LNCaP clone FGC (cell line): ENCODE measurements at regions not wholly inside any gene's neighbourhood (a gene's known extent, or its start where the extent isn't known, plus 50 kb on each side); places are given as distances from the start of the nearest gene placed in this dataset.
A peak's percentile ranks its signal among the peaks of the same experiment; 100 is the strongest.
"Not testable (repeated sequence)": the region's sequence is repeated elsewhere in the genome, so short reads cannot be mapped to it uniquely, and the experiment has no call there.

ENCODE experiments used
- DNase-seq: peaks from one replicate; pipeline ENCODE4 v3.0.0-alpha.2; 2011; ENCODE audit warnings: low read depth
- H3K4me3 ChIP-seq: 2 replicates; pipeline ENCODE4 v1.5.1; 2011; ENCODE audit warnings: mild to moderate bottlenecking, low read depth, low read length, control low read depth

DNA sequence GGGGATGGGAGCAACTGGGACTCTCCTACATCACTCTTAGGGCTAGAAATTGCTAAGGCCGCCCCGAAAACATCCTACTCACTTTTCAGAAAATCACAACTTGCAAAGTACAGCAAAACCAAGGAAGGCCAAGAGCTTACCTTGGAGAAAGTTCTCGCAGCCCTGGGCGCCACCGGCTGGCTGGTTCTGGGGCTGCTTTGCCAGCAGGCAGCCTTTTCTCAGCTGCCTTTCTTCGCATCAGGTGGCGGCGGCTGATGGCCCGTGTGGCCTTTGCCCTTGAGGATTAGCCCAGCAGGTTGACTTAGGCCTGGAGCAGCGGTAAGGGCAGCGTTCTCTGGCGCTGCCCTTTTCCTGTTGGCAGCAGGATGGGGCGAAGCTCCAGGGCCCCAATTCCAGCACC is 77.3 kb upstream of the THOC3 start:
- not testable (repeated sequence) for H3K4me3 ChIP-seq, DNase-seq

DNA sequence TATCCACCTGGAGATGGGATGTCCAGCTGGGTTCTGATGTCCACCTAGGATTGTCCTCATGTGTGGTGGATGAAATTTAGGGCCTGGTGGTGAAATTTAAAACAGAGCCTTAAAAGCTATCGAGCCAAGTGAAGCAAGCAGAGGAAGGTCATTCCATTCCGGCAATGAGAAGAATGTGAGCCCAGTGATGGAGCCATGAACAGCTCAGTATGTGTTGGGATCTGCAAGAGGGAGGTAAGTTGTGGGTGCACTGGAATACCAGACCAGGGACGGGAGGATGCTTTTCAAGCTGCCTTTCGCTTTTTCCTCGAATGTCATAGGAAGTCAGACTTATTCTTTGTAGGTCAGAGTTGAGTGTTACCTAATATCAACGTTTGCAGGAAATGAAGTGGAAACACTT is 80.6 kb upstream of the THOC3 start:
- DNase-seq, H3K4me3 ChIP-seq: not testable (repeated sequence)

DNA sequence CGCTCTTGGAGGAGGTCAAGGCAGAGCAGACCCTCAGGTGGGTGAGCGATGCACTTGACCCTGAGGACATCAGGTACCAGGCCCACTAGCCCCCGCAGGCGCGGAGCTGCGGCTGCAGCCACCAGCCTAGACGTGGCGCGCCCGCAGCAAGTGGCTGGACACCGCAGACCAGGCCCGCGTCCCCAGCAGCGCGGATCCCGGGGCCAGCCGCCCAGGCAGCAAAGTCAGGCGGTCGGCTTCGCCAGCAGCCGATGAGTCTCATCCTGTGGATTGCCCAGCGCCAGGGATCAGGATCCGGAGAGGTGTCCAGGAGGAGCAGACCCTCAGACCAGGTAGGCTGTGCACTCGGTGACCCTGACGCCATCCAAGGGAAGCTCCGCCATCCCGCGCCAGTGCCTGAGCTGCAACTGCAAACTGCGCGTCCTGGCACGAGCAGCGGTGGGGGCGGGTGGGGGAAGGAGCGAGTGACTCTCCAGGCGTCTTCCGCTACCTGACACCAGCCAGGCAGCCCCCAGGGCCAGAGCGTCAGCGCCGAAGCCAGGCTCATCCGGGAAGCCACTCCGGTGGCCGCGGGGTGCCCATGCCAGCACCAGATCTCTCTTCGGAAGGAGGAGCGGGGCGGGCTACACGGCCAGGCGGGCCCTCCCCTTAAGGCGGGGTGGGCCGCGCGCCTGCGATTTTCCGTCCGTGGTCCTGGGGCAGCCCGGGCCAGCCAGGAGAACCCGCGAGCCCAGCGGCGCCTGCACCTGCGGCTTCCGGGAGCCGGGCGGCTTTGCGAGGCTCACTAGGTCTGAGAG is 92.6 kb upstream of the THOC3 start:
- H3K4me3 ChIP-seq, DNase-seq: not testable (repeated sequence)

DNA sequence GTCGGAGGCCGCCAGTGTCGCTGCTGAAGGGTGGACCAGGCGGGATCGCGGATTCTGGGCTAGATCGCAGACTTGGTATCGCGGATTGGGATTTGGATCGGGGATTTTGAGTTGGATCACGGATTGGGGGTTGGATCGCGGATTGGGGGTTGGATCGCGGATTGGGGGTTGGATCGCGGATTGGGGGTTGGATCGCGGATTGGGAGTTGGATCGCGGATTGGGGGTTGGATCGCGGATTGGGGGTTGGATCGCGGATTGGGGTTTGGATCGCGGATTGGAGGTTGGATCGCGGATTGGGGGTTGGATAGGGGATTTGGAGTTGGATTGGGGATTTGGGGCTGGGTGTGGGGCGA is 93.1 kb upstream of the THOC3 start:
- H3K4me3 ChIP-seq, DNase-seq: not testable (repeated sequence)

DNA sequence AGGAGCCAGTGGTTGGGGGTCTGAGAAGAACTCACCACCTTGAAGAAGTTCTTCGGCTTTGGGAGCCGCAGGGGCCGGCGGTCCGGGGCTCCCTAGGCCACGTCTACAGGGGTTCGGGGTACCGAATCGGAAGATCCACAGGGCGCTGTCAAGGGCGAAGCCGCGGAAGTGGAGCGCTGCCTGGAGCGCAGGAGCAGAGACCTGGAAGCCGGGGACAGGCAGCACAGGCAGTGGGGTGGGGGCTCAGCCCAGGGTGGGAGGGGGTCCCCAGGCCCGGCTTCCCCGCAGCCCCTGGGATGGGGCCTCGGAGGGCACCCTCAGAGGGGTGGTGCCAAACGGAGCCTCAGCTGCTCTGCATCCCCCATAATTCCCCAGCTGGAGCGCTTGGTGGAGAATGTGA is 93.5 kb upstream of the THOC3 start:
- not testable (repeated sequence) for H3K4me3 ChIP-seq, DNase-seq

DNA sequence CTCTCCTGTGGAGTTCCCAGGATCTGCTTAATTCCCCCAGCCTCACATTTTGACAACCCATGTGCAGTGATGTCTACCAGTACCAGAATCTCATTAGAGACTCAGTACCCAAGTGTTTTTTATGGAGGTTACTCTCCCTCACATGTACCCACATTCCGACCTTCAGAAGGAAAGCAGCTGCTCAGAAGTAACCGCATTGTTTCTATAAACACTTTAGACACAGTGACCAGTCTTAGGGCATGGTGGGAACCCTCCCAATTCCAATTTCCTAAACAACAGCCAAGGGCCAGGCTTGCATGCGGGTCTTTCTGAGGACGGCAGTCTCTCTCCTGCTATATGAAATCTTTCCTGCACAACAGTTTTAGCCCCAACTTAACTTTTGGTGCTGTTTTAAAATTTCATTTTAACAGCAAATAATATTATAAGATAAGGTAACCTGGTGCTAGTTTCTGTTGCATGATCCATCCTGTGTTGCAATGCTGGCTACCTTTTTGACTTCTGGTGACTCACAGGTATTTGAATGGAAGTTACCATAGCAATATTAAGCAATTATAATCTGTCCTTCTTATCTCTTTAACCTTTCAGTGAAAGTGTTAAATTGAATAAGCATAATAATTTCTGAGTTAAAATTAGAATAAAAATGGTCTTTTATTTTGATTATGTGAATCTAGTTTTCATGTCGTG is 98.3 kb upstream of the THOC3 start:
- not testable (repeated sequence) for DNase-seq, H3K4me3 ChIP-seq

DNA sequence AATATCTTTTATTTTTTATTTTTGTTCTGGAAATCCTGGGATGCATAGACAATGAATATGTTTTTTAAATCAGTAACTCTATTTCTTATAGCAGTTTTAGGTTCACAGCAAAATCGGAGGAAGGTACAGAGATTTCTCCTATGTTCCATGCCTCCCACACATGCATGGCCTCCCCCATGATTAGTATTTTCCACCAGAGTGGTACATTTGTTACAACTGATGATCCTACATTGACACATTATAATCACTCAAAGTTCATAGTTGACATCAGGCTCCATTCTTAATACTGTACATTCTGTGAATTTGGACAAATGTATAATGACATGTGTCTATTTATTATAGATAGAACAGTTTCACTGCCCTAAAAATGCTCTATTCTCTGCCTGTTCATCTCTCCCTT is 99.0 kb upstream of the THOC3 start:
- DNase-seq, H3K4me3 ChIP-seq: not testable (repeated sequence)

DNA sequence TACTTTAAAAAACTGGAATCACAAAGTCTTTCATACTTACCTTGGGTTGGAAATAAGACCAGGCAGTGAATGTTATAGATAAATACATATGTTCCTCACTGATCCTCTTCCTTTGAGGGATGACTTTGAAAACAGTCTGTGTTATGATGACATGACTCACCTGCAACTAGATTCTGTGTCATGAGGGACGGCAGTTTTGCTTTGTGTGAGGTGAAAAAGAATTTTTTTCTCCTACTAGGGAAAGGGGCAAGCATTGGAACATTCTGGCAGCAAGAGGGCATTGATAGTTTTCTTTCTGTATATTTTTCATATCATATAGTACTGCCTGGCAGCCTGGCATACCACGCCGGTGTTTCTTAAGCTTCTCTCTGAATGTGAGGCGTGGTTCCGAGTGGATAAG is 99.8 kb upstream of the THOC3 start:
- not testable (repeated sequence) for H3K4me3 ChIP-seq

DNA sequence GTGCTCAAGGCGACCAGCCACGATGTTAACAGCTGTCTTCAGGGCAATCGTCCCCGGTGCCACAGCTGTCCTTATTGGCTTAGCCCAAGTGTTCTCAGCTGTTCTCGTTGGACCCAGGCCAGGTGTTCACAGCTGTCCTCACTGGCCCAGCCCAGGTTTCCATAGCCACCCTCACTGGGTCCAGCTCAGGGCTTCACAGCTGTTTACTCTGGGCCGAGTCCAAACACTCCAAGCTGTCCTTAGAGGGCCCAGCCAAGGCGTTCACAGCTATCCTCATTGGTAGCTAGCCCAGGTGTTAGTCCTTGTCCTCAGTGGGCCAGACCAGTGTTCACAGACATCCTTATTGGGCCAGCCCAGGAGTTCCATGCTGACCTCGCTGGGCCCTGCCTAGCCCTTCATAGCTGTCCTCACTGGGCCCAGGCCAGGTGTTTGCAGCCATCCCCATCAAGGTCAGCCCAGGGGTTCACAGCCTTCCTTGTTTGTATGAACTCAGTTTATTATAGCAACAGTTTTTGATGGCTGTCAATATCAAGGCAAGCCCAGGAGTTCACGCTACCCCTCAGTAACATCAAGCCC is 106.0 kb upstream of the THOC3 start:
- not testable (repeated sequence) for H3K4me3 ChIP-seq
- peak; percentile 2 for DNase-seq

More for the DNA sequence above, 99.8 kb upstream of the THOC3 start:
- not testable (repeated sequence) for DNase-seq

DNA sequence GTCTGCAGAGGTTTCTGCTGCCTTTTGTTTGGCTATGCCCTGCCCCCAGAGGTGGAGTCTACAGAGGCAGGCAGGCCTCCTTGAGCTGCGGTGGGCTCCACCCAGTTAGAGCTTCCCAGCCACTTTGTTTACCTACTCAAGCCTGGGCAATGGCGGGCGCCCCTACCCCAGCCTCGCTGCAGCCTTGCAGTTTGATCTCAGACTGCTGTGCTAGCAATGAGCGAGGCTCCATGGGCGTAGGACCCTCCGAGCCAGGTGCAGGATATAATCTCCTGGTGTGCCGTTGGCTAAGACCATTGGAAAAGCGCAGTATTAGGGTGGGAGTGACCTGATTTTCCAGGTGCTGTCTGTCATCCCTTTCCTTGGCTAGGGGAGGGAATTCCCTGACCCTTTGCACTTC is 115.6 kb upstream of the THOC3 start:
- DNase-seq, H3K4me3 ChIP-seq: not testable (repeated sequence)

DNA sequence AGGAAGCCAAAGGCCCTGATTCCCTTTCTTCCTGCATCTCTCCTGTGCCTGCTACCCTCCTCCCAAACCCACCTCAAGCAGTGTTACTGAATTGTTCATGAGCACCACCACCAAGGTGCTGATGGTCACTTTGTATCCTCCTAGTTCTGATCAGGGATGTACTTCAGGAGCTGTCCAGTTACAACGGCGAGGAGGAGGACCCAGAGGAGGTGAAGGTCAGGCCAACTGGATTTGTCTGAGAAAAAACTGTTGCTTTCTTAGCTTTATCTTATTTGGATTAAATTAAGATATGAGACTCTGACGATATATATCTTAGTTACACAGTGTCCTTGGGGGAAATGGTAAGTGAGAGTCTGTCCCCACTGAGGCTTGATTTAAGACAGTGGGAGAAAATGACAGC is 135.0 kb upstream of the THOC3 start:
- H3K4me3 ChIP-seq, DNase-seq: not testable (repeated sequence)

DNA sequence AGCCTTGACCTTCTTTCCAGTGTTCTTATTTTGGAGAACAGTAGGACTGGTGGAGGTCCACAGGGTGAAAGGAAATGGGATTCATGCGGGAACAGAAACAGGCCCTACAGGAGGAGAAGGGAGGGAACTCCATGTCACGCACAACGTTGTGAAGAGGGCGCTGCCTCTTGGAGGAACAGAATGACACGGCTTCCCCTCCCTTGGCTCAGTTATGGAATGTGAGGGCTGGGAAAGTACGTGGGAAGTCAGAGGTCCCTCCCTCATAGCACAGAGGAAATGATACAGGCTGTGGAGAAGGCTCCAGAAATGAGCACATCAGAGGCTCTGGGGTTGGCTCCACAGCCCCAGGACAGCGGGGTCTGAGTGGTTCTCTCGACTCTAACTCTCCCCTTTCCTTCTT is 125.3 kb upstream of the SIMC1 start:
- H3K4me3 ChIP-seq, DNase-seq: not testable (repeated sequence)

DNA sequence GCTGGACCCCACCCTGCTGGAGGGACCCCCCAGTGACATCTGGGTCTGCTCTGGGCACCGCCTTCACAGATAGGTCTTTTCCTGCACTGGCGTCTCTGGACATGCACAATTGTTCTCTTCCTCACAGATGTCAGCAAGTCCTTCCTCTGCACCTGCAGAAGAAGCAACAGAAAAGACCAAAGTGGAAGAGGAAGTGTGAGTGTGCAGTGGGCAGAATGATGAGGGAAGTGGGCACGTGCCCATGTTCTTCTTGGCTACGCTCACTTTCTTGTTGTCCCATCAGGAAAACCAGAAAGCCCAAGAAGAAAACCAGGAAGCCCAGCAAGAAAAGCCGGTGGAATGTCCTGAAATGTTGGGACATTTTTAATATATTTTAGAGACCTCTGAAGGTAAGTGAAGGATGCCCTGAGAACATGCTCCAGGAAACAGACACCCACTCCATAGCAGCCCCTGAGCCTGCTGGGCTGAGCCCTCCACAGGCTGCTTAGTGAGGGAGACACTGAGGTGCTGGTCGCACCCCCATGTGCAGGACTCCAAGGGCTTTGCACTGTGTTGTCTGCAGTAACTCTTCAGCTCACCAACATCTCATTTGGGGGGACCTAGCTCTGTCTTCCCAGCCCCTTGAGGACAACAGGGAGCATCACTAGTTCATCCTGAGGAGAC is 124.4 kb upstream of the SIMC1 start:
- H3K4me3 ChIP-seq, DNase-seq: not testable (repeated sequence)

DNA sequence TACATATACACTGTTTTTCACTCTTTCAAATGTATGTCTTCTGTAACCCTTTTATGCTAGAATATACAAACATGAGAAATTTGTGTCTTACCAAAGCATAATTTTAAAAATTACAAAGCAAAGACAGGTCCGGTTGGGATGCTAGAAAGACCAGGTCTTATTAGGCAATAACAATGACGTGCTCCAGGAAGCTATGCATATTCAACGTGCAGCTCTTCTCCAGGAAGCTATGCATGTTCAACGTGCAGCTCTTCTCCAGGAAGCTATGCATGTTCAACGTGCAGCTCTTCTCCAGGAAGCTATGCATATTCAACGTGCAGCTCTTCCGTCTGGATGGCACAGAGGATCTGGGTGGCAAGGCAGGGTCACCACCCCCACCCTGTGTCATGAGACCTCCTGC is 123.4 kb upstream of the SIMC1 start:
- not testable (repeated sequence) for DNase-seq, H3K4me3 ChIP-seq

DNA sequence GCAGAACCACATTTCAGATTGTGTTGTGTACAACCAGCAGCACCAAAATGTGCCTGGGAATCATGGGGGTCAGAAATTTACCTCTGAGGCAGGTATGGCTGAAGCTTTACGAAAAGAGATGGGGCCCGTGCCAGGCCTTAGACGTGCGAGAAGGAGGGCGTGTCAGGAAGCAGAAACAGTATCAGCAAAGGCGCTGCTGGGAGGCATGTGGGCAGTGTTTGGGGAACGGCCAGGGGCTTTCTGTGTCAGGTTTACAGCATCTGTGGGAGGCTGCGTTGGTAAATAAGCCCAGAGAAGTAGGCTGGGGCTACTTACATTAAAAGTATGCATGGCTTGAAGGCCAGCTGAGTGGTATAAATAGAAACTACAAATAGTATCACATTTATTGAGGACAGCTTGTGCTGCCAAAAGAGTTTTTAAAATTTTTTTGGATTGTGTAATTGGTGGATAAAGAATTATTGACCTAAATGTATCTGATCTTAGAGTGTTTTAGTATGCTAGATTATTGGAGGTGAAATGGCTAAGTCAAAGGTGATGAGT is 120.5 kb upstream of the SIMC1 start:
- DNase-seq: peak; percentile 59
- H3K4me3 ChIP-seq: not testable (repeated sequence)

DNA sequence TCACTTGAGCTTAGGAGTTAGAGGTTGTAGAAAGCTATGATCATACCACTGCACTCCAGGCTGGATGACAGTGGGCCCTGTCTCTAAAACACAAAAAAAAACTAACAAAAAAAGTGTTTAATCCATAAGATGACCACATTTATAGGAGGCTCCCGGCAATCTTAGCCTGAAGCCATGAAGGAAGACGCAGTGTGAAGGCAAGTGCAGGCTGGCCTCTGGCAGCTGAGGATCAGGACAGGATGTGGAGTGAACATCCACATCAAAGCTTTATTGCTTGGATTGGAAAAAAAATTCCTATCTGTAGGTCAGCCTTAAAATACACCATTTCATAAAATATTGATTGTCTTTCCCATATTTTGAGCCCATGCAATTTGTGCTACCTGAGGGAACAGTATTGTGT is 115.9 kb upstream of the SIMC1 start:
- not testable (repeated sequence) for H3K4me3 ChIP-seq, DNase-seq

DNA sequence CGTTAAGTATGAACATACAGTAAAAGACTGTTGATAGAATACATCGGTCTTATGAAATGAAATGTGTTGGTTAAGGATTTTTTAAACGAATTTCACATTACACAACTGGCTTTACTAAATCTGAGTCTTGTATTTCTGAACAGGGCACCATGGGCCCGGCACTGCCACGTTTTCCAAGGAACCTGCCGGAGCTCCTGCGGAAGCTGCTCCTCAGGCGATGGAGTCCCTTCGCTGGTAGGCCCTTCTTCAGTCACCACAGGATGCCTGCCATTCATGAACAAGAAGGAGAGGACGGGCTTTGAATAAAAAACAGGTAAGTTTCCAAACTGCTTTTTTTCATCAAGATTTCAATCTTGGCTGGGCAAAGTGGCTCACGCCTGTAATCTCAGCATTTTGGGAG is 114.1 kb upstream of the SIMC1 start:
- H3K4me3 ChIP-seq, DNase-seq: not testable (repeated sequence)
